Stomach (tissue), 8 donors: ENCODE measurements at regions not wholly inside any gene's neighbourhood (a gene's known extent, or its start where the extent isn't known, plus 50 kb on each side); places are given as distances from the start of the nearest gene placed in this dataset.

Source experiments
- DNase-seq, 2 donors: peaks; one replicate each; pipeline versions ENCODE4 v3.0.0 to v3.0.0-alpha.2; 2013 to 2019
- H3K27ac ChIP-seq, 5 donors: fragments of 200-600 bp in 4 of 5; sonication (generic) in 4 of 5; one replicate each; pipeline ENCODE4 v1.5.1; 2013 to 2019; ENCODE audit warnings: mild to moderate bottlenecking in 1 of 5, moderate library complexity in 1 of 5
- H3K27me3 ChIP-seq, 3 donors: fragments of 200-600 bp; sonication (generic); one replicate each; pipeline ENCODE4 v1.5.1; 2017 to 2019; ENCODE audit warnings: mixed run types in 1 of 3
- H3K36me3 ChIP-seq, 4 donors: fragments of 200-600 bp; sonication (generic); 1 replicate in 3 of 4; 2 replicates in 1 of 4; pipeline ENCODE4 v1.5.1; 2016 to 2019
- H3K4me1 ChIP-seq, 4 donors: fragments of 200-600 bp; sonication (generic); one replicate each; pipeline ENCODE4 v1.5.1; 2016 to 2019
- H3K4me3 ChIP-seq, 4 donors: fragments of 200-600 bp; sonication (generic) in 3 of 4; one replicate each; pipeline ENCODE4 v1.5.1; 2016 to 2019; ENCODE audit warnings: mild to moderate bottlenecking in 1 of 4
- H3K9me3 ChIP-seq, 4 donors: fragments of 200-600 bp; sonication (generic); one replicate each; pipeline ENCODE4 v1.5.1; 2016 to 2019
- EP300 ChIP-seq: sonication (generic); formaldehyde crosslinking; IDR thresholded peaks from one replicate; pipeline ENCODE4 v1.6.1; 2017; ENCODE audit warnings: antibody characterized with exemption
- POLR2A ChIP-seq, 4 donors: fragments of 450-650 bp; IDR thresholded peaks; one replicate each; pipeline ENCODE4 v1.6.1; 2016; ENCODE audit warnings: antibody characterized with exemption in 4 of 4, control low read depth in 2 of 4, mild to moderate bottlenecking in 1 of 4, moderate library complexity in 1 of 4
- POLR2AphosphoS5 ChIP-seq, 3 donors: sonication (generic); formaldehyde crosslinking; IDR thresholded peaks; one replicate each; pipeline ENCODE4 v1.6.1; 2016; ENCODE audit warnings: antibody characterized with exemption in 3 of 3
- WGBS, 5 donors: extraction: QIAGEN DNeasy Blood & Tissue Kit in 3 of 5; methylation state at CpG; one replicate each; pipeline versions ENCODE4 v1.1.5 to v1.1.7; 2013 to 2018; 5-methylcytosine and 5-hydroxymethylcytosine counted together
- intact Hi-C: fragments of 100-400 bp; cut with DNase I; formaldehyde crosslinking; loops from one replicate; pipeline ENCODE4 v1.15.1; 2023; ENCODE audit warnings: low total_unique reads
- TF ChIP-seq, protein P1 (sequence below), 7 experiments: fragments of 450-650 bp in 4 of 7; fragments of 200-600 bp in 3 of 7; sonication (generic) in 3 of 7; IDR thresholded peaks; one replicate each; pipeline ENCODE4 v1.5.1; 2016 to 2019; ENCODE audit warnings: antibody characterized with exemption in 7 of 7, control low read depth in 2 of 7, mild to moderate bottlenecking in 1 of 7
- donor health status: healthy with polysubstance abuse.
- donor health status: Bipolar disorder and iron deficiency.
- donor health status: healthy.

- 49 to 65% (median 61%) methylated on average over 5 of the region's 5 CpGs for WGBS, 5 donors
- H3K36me3 ChIP-seq: no peaks in the 10 kb centered on the region
- peak overlapping the region in 4 of 5 donors; percentile 30 to 99 (median 97) for H3K27ac ChIP-seq
- peaks cover 0 to 47% (median 31%) of the 10 kb centered on the region in 4 donors for H3K4me1 ChIP-seq
- H3K4me3 ChIP-seq: no peak overlapping the region
- TF ChIP-seq POLR2AphosphoS5 (IDR thresholded peaks at IDR 0.05): peak in 1 of 3 donors; percentile 20
- no peak for TF ChIP-seq EP300
- H3K27me3 ChIP-seq: no peaks in the 10 kb centered on the region
- intact Hi-C loops: no loop called here
- H3K9me3 ChIP-seq: no peaks in the 10 kb centered on the region
- DNase-seq: peak in 1 of 2 donors; percentile 63
Measured at GRCh38 chr4:184534511-184535391, 60.4 kb upstream of the IRF2 start.

DNA sequence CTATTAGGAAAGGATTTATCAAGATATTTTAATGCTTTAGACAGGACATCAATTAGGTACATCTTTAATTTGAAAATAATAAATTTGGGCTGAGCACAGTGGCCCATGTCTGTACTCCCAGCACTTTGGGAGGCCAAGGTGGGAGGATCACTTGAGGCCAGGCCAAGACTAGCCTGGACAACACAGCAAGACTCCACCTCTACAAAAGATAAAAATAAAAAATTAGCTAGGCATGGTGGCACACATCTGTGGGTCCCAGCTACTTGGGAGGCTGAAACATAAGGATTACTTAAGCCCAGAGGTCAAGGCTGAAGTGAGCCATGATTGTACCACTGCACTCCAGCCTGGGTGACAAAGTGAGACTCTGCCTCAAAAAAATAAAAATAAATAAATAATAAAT, 59.6 kb upstream of the IRF2 start:
- Histone ChIP-seq H3K36me3 (no peaks in the 10 kb centered on the region), H3K4me3 (no peak overlapping the region), H3K9me3 (no peaks in the 10 kb centered on the region), H3K27ac (peak overlapping the region in 4 of 5 donors; percentile 30 to 99 (median 97)), H3K4me1 (peaks cover 0 to 47% (median 31%) of the 10 kb centered on the region in 4 donors), H3K27me3 (no peaks in the 10 kb centered on the region)
- no peak for DNase-seq
- no peak for TF ChIP-seq EP300
- intact Hi-C loops: no loop called here

- H3K9me3 ChIP-seq: peaks cover 0 to 10% (median 0%) of the 10 kb centered on the region in 4 donors
- 33 to 70% (median 51%) methylated on average over 2 of the region's 2 CpGs for WGBS, 5 donors
- no peak overlapping the region for H3K27ac ChIP-seq
- H3K4me3 ChIP-seq: no peak overlapping the region
- peaks cover 0 to 32% (median 20%) of the 10 kb centered on the region in 4 donors for H3K4me1 ChIP-seq
- no peaks in the 10 kb centered on the region for H3K27me3 ChIP-seq
- intact Hi-C loops: no loop called here
- H3K36me3 ChIP-seq: no peaks in the 10 kb centered on the region
- no peak for DNase-seq
- TF ChIP-seq POLR2AphosphoS5 (IDR thresholded peaks at IDR 0.05) (no peak), EP300 (no peak), POLR2A (IDR thresholded peaks at IDR 0.05) (no peak)
- TF ChIP-seq, protein P1, sequence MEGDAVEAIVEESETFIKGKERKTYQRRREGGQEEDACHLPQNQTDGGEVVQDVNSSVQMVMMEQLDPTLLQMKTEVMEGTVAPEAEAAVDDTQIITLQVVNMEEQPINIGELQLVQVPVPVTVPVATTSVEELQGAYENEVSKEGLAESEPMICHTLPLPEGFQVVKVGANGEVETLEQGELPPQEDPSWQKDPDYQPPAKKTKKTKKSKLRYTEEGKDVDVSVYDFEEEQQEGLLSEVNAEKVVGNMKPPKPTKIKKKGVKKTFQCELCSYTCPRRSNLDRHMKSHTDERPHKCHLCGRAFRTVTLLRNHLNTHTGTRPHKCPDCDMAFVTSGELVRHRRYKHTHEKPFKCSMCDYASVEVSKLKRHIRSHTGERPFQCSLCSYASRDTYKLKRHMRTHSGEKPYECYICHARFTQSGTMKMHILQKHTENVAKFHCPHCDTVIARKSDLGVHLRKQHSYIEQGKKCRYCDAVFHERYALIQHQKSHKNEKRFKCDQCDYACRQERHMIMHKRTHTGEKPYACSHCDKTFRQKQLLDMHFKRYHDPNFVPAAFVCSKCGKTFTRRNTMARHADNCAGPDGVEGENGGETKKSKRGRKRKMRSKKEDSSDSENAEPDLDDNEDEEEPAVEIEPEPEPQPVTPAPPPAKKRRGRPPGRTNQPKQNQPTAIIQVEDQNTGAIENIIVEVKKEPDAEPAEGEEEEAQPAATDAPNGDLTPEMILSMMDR (IDR thresholded peaks at IDR 0.05): no peak
Measured at GRCh38 chr4:184531008-184531407, 56.7 kb upstream of the IRF2 start.

- Histone ChIP-seq H3K9me3 (peaks cover 0 to 12% (median 0%) of the 10 kb centered on the region in 4 donors), H3K27me3 (no peaks in the 10 kb centered on the region), H3K36me3 (no peaks in the 10 kb centered on the region), H3K27ac (no peak overlapping the region), H3K4me3 (no peak overlapping the region), H3K4me1 (peaks cover 0 to 17% (median 7%) of the 10 kb centered on the region in 4 donors)
- WGBS, 5 donors: 83 to 93% (median 88%) methylated on average over 5 of the region's 5 CpGs
- no peak for DNase-seq
- no peak for TF ChIP-seq POLR2AphosphoS5 (IDR thresholded peaks at IDR 0.05)
- no peak for TF ChIP-seq POLR2A (IDR thresholded peaks at IDR 0.05)
- TF ChIP-seq, protein P1 (IDR thresholded peaks at IDR 0.05): no peak
- no peak for TF ChIP-seq EP300
- intact Hi-C loops: loop anchor here (5.0 kb wide), 1 partner anchor 47 kb away; no protein-coding TSS in a partner anchor
Measured at GRCh38 chr4:184529283-184529682, 54.9 kb upstream of the IRF2 start.

GRCh38 chr4:184528713-184529112, 54.4 kb upstream of the IRF2 start:
- no peaks in the 10 kb centered on the region for H3K36me3 ChIP-seq
- intact Hi-C loops: loop anchor here (5.0 kb wide), 1 partner anchor 46 kb away; no protein-coding TSS in a partner anchor
- WGBS, 5 donors: 70 to 85% (median 82%) methylated on average over 3 of the region's 3 CpGs
- H3K9me3 ChIP-seq: peaks cover 0 to 12% (median 0%) of the 10 kb centered on the region in 4 donors
- H3K27ac ChIP-seq: no peak overlapping the region
- no peak for DNase-seq
- peaks cover 0 to 11% (median 2%) of the 10 kb centered on the region in 4 donors for H3K4me1 ChIP-seq
- H3K27me3 ChIP-seq: no peaks in the 10 kb centered on the region
- no peak overlapping the region for H3K4me3 ChIP-seq
- TF ChIP-seq EP300 (no peak), POLR2A (IDR thresholded peaks at IDR 0.05) (no peak), POLR2AphosphoS5 (IDR thresholded peaks at IDR 0.05) (no peak)
- TF ChIP-seq, protein P1 (IDR thresholded peaks at IDR 0.05): no peak
